ENCODE measurements at regions not wholly inside any gene's neighbourhood (a gene's known extent, or its start where the extent isn't known, plus 50 kb on each side); places are given as distances from the start of the nearest gene placed in this dataset.

GRCh38 chr3:105956306-105956705, 87.5 kb upstream of the CBLB start:
- Mint-ChIP-seq H3K9me3 (peaks cover 3% of the 10 kb centered on the region), H3K27me3 (ENCODE audit: low read depth) (no peaks in the 10 kb centered on the region), H3K4me1 (peaks cover 27% of the 10 kb centered on the region), H3K4me3 (no peak overlapping the region), H3K36me3 (ENCODE audit: low read depth) (no peaks in the 10 kb centered on the region), H3K27ac (no peak overlapping the region)
- TF ChIP-seq CTCF (IDR thresholded peaks at IDR 0.05; ENCODE audit: unreplicated experiment in 3 of 3) = no peak

GRCh38 chr3:105957722-105958121, 88.9 kb upstream of the CBLB start:
- H3K9me3 Mint-ChIP-seq = peaks cover 5% of the 10 kb centered on the region
- no peak overlapping the region for H3K4me3 Mint-ChIP-seq
- H3K4me1 Mint-ChIP-seq = peaks cover 18% of the 10 kb centered on the region
- no peak for TF ChIP-seq CTCF (IDR thresholded peaks at IDR 0.05; ENCODE audit: unreplicated experiment in 3 of 3)
- H3K27ac Mint-ChIP-seq = no peak overlapping the region
- no peaks in the 10 kb centered on the region for H3K27me3 Mint-ChIP-seq (ENCODE audit: low read depth)
- H3K36me3 Mint-ChIP-seq (ENCODE audit: low read depth) = no peaks in the 10 kb centered on the region

- Mint-ChIP-seq H3K9me3 (peaks cover 5% of the 10 kb centered on the region), H3K27ac (peak overlapping the region in 2 of 3 experiments; percentile 37 to 83), H3K4me3 (no peak overlapping the region), H3K36me3 (ENCODE audit: low read depth) (no peaks in the 10 kb centered on the region), H3K4me1 (peaks cover 18% of the 10 kb centered on the region), H3K27me3 (ENCODE audit: low read depth) (no peaks in the 10 kb centered on the region)
- no peak for TF ChIP-seq CTCF (IDR thresholded peaks at IDR 0.05; ENCODE audit: unreplicated experiment in 3 of 3)
Measured at GRCh38 chr3:105958237-105959000, 89.6 kb upstream of the CBLB start.

GRCh38 chr3:105959851-105960250, 91.0 kb upstream of the CBLB start:
- H3K9me3 Mint-ChIP-seq = peaks cover 3% of the 10 kb centered on the region
- no peak for TF ChIP-seq CTCF (IDR thresholded peaks at IDR 0.05; ENCODE audit: unreplicated experiment in 3 of 3)
- H3K4me3 Mint-ChIP-seq = no peak overlapping the region
- peak overlapping the region in 1 of 3 experiments; percentile 49 for H3K27ac Mint-ChIP-seq
- peaks cover 13% of the 10 kb centered on the region for H3K4me1 Mint-ChIP-seq
- no peaks in the 10 kb centered on the region for H3K27me3 Mint-ChIP-seq (ENCODE audit: low read depth)
- H3K36me3 Mint-ChIP-seq (ENCODE audit: low read depth) = no peaks in the 10 kb centered on the region

- H3K4me1 Mint-ChIP-seq = peaks cover 16% of the 10 kb centered on the region
- H3K27me3 Mint-ChIP-seq (ENCODE audit: low read depth) = no peaks in the 10 kb centered on the region
- no peak for TF ChIP-seq CTCF (IDR thresholded peaks at IDR 0.05; ENCODE audit: unreplicated experiment in 3 of 3)
- no peak overlapping the region for H3K4me3 Mint-ChIP-seq
- H3K27ac Mint-ChIP-seq = no peak overlapping the region
- H3K9me3 Mint-ChIP-seq = peaks cover 3% of the 10 kb centered on the region
- no peaks in the 10 kb centered on the region for H3K36me3 Mint-ChIP-seq (ENCODE audit: low read depth)
Measured at GRCh38 chr3:105960381-105960780, 91.6 kb upstream of the CBLB start.

GRCh38 chr3:105963161-105963560, 94.3 kb upstream of the CBLB start:
- Mint-ChIP-seq H3K27ac (peak overlapping the region in 1 of 3 experiments; percentile 50), H3K9me3 (peaks cover 3% of the 10 kb centered on the region), H3K27me3 (ENCODE audit: low read depth) (no peaks in the 10 kb centered on the region), H3K4me1 (peaks cover 21% of the 10 kb centered on the region), H3K36me3 (ENCODE audit: low read depth) (no peaks in the 10 kb centered on the region), H3K4me3 (no peak overlapping the region)
- no peak for TF ChIP-seq CTCF (IDR thresholded peaks at IDR 0.05; ENCODE audit: unreplicated experiment in 3 of 3)
